ENCODE measurements at regions not wholly inside any gene's neighbourhood (a gene's known extent, or its start where the extent isn't known, plus 50 kb on each side); places are given as distances from the start of the nearest gene placed in this dataset.
A peak's percentile ranks its signal among the peaks of the same experiment; 100 is the strongest.

- peak in 1 of 42 donors; percentile 27 for DNase-seq
- intact Hi-C loops (cut with DNase I): no loop called here
Observed at GRCh38 chr10:130550952-130551674, 414.9 kb downstream of the GLRX3 start.

DNA sequence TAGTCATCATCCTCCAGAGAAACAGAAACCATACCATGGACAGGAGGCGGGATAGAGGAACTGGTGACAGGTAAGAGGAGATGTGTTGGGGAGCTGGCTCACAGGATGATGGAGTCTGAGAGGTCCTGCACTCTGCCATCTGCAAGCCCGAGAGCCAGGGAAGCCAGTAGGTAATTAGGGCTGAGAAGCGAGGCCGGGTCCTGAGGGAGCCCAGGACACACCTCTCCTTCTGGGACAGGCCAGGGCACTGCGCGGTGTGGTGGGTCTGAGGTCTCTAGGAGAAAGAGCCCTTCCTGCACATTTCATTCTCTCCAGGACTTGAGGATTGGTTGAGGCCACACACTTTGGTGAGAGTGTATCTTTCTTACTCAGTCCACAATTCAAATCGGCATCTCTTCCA is 415.5 kb downstream of the GLRX3 start:
- intact Hi-C loops (cut with DNase I): no loop called here
- peak in 1 of 42 donors; percentile 31 for DNase-seq

DNA sequence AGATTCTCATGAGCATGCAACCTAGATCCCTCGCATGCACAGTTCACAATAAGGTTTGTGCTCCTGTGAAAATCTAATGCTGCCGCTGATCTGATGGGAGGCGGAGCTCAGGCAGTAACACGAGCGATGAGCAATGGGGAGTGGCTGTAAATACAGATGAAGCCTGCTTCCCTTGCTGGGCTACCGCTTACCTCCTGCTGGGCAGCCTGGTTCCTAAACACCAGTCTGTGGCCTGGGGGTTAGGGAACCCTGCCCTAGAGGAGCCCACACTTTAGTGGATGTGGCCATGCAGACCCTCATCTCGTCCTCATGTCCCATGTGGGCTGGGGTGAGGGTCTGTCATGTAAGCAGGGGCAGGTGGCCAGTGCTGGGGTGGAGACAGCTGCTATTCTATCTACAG is 417.6 kb downstream of the GLRX3 start:
- intact Hi-C loops (cut with DNase I): no loop called here
- DNase-seq: peak in 1 of 42 donors; percentile 31

- intact Hi-C loops (cut with DNase I): no loop called here
- DNase-seq: peak in 2 of 42 donors; percentile 24 to 34
Observed at GRCh38 chr10:130554701-130555410, 418.7 kb downstream of the GLRX3 start.

- no peak for DNase-seq
- intact Hi-C loops (cut with DNase I): no loop called here
Observed at GRCh38 chr10:130555411-130555750, 419.2 kb downstream of the GLRX3 start.

- intact Hi-C loops (cut with DNase I): no loop called here
- DNase-seq: no peak
Observed at GRCh38 chr10:130557181-130557845, 421.1 kb downstream of the GLRX3 start.

GRCh38 chr10:130558746-130559546 is 422.8 kb downstream of the GLRX3 start:
- peak in 1 of 42 donors; percentile 35 for DNase-seq
- intact Hi-C loops (cut with DNase I): no loop called here

GRCh38 chr10:130559547-130559880 is 423.3 kb downstream of the GLRX3 start:
- DNase-seq: peak in 2 of 42 donors; percentile 20 to 27
- intact Hi-C loops (cut with DNase I): no loop called here

DNA sequence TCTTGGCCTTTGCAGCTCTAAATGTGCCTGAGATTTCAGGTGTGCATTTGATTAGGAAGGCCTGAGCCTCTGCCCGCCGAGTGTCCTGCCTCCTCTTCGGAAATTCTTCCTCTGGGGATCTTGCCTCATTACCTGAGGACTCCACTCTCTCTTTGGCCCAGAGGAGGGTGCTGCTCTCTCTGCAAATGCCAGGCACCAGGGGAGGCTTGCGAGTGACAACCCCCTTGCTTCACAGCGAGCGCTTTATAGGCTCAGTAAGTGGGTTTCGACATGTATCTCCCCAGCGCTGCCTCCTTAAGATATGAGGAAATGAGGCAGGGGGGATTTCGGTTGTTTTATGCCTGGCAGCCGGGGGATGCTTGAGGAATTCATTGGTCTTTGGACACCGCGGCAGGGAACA is 423.9 kb downstream of the GLRX3 start:
- peak in 2 of 42 donors; percentile 28 for DNase-seq
- intact Hi-C loops (cut with DNase I): no loop called here

GRCh38 chr10:130560573-130560972 is 424.4 kb downstream of the GLRX3 start:
- DNase-seq: peak in 2 of 42 donors; percentile 29 to 33
- intact Hi-C loops (cut with DNase I): no loop called here

- intact Hi-C loops (cut with DNase I): no loop called here
- DNase-seq: peak in 1 of 42 donors; percentile 5
Observed at GRCh38 chr10:130561681-130562080, 425.5 kb downstream of the GLRX3 start.

DNA sequence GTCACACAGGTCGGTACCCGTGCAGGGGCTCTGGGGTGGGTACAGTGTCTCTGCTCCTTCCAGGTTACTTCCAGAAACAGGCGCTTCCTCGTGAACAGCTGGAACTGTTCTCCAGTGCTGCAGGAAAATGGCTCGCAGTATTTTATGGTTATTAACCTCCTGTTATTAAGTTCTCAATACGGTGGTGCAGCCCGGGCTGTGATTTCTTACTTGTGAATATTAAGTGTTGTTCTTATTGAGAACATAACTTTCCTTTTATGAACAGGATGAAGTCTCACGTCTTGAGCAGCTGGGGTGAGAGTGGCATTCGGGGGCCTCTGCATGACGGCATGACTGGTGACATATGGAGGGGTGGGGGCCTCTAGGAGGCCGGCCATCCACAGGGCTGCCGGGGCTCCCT is 430.8 kb downstream of the GLRX3 start:
- intact Hi-C loops (cut with DNase I): no loop called here
- no peak for DNase-seq

- DNase-seq: no peak
- intact Hi-C loops (cut with DNase I): no loop called here
Observed at GRCh38 chr10:130567436-130567835, 431.2 kb downstream of the GLRX3 start.

DNA sequence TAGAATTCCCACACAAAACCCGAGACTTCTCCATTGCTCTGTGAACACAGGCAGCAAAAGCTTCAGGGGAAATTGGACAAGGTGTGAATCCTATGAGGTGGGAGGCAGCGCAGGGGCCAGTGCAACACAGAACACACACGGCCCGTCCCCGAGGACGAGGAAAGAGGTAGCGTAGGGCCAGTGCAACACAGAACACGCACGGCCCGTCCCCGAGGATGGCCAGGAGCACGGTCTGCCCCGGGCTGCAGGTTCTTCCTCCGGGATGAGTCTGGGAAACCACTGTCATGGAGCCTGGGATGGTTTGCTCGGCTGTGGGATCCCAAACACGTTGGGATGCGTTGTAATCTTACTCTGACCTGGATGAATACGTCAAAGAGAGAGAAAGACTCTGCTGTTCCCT is 432.1 kb downstream of the GLRX3 start:
- intact Hi-C loops (cut with DNase I): no loop called here
- DNase-seq: no peak

DNA sequence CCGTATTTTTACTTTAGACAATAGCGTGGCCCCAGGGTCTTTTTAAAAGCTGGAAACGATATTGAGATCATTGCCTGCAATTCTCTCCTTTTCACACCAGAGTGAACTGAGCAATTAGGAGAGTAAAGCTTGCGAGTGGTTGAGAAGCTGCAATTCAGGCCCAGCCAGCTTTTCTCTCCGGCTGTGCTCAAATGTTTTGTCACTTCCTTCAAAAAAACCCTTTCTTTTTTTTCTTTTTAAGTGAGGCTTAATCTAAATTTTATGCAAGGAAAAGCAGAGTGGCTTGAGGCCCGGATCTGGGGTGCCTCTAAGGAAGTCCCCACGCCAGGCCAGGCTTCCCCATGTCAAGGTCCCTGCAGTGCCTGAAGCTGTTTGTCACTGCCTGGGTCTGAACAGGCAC is 433.9 kb downstream of the GLRX3 start:
- no peak for DNase-seq
- intact Hi-C loops (cut with DNase I): no loop called here

DNA sequence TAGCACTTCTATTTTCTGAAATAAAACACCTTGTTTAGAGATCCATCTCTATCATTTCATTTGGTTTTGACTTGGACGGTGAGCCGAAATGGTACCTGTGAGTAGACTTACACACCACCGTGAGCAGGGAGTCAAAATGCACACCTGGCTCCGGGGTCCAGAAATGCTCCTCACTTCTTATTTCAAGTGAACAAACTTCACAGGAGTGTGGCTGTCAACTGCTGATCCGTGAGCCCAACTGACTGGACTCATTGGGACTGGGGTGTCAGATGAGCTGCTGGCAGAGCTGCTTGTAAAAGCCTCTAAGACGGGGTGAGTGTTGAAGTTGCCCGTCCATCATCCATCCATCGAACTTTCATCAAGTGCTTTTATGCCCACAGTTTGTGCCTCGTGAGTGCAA is 435.5 kb downstream of the GLRX3 start:
- DNase-seq: no peak
- intact Hi-C loops (cut with DNase I): no loop called here

DNA sequence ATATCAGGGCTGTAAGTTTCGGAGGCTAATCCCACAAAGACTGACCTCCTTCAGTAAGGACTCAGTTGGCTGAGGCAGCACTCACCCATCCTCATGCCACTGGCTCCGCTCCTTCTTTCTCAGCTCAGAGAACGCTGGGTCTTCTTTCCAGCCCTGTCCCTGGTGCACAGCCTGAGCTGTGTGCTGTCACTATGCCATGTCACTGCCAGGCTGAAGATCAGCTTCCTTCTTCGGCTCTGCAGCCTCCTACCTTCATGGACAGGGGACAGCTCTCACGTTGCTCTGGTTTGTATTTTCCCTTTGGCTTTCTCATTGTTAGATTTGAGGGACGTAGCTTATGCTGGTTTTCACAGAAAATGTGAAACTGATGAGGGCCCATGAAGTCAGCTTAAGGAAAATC is 437.3 kb downstream of the GLRX3 start:
- intact Hi-C loops (cut with DNase I): no loop called here
- no peak for DNase-seq

- peak in 1 of 42 donors; percentile 17 for DNase-seq
- intact Hi-C loops (cut with DNase I): no loop called here
Observed at GRCh38 chr10:130575756-130576285, 439.6 kb downstream of the GLRX3 start.

GRCh38 chr10:130576427-130576826 is 440.2 kb downstream of the GLRX3 start:
- DNase-seq: peak in 1 of 42 donors; percentile 8
- intact Hi-C loops (cut with DNase I): no loop called here

Measured in head of caudate nucleus (tissue), 42 donors.